ENCODE measurements at regions not wholly inside any gene's neighbourhood (a gene's known extent, or its start where the extent isn't known, plus 50 kb on each side); places are given as distances from the start of the nearest gene placed in this dataset.
"Not testable (repeated sequence)": the region's sequence is repeated elsewhere in the genome, so short reads cannot be mapped to it uniquely, and the experiment has no call there.

- no peak for DNase-seq
Measured at GRCh38 chr7:96558530-96558929, 151.1 kb downstream of the SEM1 start.

- DNase-seq = no peak
Measured at GRCh38 chr7:96558093-96558492, 151.6 kb downstream of the SEM1 start.

GRCh38 chr7:96557598-96557997, 152.0 kb downstream of the SEM1 start:
- not testable (repeated sequence) for DNase-seq

DNA sequence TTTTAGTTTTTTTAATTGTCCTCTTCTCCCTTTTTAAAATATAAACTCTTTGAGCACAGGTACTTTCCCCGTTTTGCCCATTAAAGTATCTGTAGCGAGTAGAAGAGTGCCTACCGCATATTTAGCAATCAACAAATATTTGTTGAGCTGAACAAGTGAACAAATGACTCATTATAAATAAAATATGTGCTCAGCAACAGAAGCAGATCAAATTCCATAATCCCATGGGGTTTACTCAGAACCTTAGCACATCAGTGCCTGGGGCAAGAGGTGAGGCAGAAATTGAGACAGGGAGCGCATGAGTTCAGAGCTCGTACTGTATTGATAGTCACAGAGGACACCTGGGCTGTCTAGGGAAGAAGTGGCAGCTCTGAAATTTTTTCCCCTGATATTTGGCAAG, 161.0 kb downstream of the SEM1 start:
- DNase-seq = peak; percentile 89 to 98

GRCh38 chr7:96547371-96547811, 162.3 kb downstream of the SEM1 start:
- peak; percentile 95 to 97 for DNase-seq

GRCh38 chr7:96546426-96546825, 163.2 kb downstream of the SEM1 start:
- DNase-seq = no peak

DNA sequence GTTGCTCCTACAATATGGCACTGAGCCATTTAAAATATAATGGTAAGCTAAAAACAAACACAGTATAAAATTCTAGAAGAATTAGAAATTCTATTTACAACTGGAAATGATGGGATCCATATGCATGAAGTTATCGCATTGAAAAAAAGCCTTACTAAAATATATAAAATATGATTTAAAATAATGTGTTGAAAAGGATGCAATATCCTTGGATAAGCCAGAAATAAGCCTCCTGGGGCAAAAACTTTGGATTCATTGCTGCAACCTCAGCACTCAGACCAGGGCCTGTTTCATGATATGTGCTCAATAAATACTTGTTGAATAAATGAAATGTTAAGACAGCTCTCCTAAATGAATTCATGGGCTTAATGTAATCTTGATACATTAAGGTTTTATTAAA, 170.2 kb downstream of the SEM1 start:
- no peak for DNase-seq

GRCh38 chr7:96538632-96539031, 171.0 kb downstream of the SEM1 start:
- DNase-seq = no peak

GRCh38 chr7:96534221-96534620, 175.4 kb downstream of the SEM1 start:
- no peak for DNase-seq

GRCh38 chr7:96532428-96532935, 177.2 kb downstream of the SEM1 start:
- DNase-seq = no peak

DNA sequence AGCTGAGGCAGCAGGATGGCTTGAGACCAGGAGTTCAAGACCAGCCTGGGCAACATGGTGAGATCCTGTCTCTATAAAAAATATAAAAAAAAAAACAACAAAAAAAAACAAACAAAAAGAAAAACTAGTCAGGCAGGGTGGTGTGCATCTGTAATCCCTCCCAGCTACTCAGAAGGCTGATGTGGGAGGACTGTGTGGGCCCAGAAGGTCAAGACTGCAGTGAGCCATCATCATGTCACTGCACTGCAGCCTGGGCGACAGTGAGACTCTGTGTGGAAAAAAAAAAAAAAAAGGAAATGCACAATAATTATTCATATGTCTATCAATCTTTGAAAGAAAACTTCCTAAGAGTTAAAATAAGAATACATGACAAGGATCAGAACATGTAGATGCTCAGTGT, 178.3 kb downstream of the SEM1 start:
- DNase-seq = no peak

- DNase-seq = no peak
Measured at GRCh38 chr7:96530786-96531185, 178.9 kb downstream of the SEM1 start.

DNA sequence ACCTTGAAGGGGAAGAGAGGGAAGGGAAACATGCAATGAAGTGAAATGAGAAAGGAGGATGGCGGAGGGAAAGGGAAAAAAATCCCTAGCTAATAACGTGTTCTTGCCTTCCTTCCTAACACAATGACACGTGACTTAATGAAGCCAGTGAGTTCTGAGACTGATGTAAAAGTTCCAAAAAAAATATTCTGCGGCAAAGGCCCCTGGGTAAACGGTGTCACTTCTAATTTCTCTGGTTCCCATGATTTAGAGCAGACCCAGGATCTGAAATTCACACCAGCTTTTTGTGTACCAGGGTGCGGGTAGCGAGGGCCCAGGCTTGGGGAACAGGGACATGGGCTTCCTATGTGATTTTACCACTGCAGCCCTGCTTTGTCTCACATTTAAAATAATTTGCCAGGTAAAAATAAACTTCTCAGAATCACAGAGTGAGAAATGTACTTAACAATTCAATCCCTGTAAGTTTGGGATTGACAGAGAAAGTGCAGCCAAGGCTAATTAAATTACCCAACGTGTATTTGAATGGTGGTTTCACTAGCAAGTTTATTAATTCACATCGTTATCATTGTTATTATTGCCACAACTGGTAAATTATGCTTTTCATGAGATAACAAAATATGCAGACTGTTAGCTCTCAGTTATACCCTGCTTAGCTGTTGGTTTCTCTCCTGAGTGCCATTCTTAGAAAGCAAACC, 182.4 kb downstream of the SEM1 start:
- DNase-seq = no peak

DNA sequence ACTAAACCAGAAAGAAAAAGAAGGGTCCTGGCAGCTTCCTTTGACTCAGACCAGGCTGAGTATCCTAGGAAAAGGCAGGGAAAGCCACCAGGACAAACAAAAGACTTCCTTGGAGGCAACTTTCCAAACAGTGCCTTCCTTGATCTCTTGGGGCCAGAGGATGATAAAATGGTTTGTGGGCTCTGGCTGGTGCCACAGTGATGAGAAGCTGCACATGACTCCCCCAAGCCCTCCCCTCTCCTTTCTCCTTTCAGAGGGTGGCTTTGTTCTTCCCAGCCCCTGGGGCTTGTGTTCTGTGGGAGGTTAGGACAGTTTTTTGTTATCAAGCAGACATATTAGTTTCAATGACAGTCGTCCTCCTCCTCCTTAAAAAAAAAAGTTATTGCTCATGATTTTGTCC, 183.2 kb downstream of the SEM1 start:
- DNase-seq = no peak

- no peak for DNase-seq
Measured at GRCh38 chr7:96521068-96521894, 188.4 kb downstream of the SEM1 start.

DNA sequence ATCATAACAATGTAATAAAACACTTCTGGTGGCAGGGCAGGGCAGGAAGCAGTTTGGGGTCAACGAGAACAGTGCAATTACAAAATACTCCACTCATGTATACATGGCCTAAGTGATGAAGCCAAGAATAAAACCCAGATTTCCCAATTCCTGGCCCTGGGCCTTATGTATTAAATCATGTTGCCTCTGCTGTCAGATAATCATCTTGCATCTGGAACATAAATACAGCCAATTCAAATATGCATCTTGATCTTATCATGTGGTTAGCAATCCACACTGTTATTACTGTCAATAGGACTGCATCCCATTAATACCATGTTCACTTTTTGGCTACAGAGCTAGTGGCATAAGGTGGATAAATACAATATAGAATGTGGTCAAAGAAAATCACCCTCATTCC, 186.5 kb upstream of the SLC25A13 start:
- DNase-seq = no peak

GRCh38 chr7:96503597-96503996, 181.7 kb upstream of the SLC25A13 start:
- no peak for DNase-seq

GRCh38 chr7:96501318-96501717, 179.4 kb upstream of the SLC25A13 start:
- no peak for DNase-seq

GRCh38 chr7:96499532-96499931, 177.6 kb upstream of the SLC25A13 start:
- DNase-seq = no peak

DNA sequence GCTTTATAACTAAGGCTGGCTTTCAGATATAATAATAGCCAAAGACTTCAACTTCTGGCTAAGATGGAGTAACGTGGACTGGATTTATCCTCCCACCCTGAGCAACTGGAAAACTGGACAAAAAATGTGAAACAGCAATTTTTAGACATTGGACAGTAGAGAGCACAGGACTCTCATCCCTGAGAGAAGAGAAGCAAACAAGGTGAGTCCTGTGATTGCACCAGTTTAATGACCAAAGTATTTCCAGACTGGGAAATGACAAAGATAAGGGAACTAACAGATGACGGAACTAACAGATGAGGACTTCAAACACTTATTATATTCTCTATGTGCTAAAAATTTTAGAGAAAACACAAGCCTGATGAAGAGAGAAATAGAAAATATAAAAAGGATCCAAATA, 175.7 kb upstream of the SLC25A13 start:
- no peak for DNase-seq

GRCh38 chr7:96495751-96496216, 173.9 kb upstream of the SLC25A13 start:
- DNase-seq = peak; percentile 85 to 90

GRCh38 chr7:96486681-96487080, 164.8 kb upstream of the SLC25A13 start:
- DNase-seq = no peak

DNA sequence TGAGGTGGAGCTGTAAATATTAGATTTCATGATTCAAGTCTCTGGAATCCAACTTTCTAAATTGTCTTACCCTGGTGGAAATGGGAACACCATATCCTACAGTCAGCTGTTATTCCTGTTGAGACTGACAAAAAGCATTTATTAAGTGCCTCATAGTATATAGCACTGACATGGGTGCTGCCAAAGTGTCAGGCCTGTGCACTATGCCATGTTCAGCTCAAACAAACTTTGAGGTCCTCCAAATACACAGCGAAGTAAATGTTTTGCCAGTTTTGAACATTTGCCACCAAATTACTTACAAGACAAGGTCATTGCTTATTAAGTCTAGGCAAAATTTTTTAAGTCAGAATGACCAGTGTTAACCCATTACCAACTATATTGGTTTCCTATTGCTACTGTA, 162.9 kb upstream of the SLC25A13 start:
- no peak for DNase-seq

DNA sequence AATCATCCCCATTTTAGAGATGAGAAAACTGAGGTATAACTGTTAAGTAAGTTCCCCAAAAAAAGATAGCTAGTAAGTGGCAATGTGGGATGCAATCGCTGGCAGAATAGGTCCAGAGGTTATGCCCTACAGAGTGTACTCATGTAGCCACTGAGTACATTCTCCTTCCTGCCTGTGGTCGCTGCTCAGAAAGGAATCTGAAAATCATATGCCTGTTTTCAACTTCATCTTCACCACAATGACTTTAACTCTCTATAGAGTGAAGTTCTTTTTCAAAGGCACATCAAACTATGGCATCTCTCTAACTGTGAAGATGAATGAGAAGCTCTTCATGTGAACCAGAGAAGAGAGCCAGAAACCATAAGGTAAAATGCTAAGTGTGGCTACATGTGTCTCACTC, 162.2 kb upstream of the SLC25A13 start:
- no peak for DNase-seq

Measured in NCI-H1930 (cell line).